GM18507 (cell line): ENCODE measurements at regions not wholly inside any gene's neighbourhood (a gene's known extent, or its start where the extent isn't known, plus 50 kb on each side); places are given as distances from the start of the nearest gene placed in this dataset.

Experiments used
- DNase-seq: peaks from one replicate; pipeline ENCODE4 v3.0.0; 2011; ENCODE audit warnings: low read depth; ENCODE audit not compliant: insufficient read length; ENCODE audit errors: extremely low spot score
- FAIRE-seq: peaks from 2 replicates; lab custom pipeline; 2011; peaks lifted over from hg19 to GRCh38; lab: Jason Lieb, UNC

DNA sequence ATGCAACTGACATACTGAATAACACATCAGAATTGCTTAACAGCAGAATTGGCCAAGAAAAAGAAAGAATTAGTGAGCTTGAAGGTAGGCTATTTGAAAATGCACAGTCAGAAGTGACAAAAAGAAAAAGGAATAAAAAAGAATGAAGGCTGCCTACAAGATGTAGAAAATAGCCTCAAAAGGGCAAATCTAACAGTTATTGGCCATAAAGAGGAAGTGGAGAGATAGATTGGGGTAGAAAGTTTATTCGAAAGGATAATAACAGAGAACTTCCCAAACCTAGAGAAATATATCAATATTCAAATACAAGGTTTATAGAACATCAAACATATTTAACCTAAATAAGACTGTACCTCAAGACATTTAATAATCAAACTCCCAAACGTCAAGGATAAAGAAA, 67.5 kb downstream of the ATP6V1G3 start:
- DNase-seq (no peak), FAIRE-seq (no peak)

DNA sequence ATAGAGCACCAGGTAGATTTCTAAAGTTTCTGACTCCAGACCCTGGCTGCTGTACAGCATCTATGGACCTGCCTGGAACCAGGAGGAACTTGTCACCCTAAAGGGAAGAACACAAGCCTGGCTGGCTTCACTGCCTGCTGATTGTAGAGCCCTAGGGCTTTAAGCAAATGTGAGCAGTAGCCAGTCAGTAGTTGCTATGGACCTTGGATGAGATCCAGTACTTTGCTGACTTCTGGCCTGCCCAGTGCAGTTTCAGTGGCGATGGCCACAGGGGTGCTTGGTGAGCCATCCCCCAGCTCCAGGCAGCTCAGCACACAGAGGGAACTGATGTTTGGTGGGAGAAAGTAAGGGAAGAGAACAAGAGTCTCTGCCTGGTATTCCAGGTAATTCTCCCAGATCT, 68.4 kb downstream of the ATP6V1G3 start:
- FAIRE-seq: no peak

DNA sequence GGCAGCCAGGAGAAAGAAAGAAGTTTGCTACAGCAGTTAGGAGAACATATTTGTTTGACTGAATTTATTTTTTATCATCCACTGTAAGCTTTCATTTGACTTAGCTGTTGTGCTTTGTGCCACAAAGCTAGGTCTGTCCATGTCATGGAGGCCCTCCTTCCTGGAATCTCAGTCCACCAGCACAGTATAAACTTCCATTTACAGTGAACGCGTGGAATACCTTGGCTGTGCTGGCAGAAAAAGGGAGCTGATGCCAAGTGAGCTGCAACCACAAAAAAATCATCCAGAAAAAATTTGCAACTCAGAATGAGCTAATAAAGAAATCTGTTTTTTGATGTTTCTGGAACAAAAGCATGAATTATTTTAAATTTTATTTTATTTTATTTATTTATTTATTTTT, 72.6 kb downstream of the ATP6V1G3 start:
- no peak for FAIRE-seq
- DNase-seq: no peak

More for the DNA sequence above, 68.4 kb downstream of the ATP6V1G3 start:
- DNase-seq: no peak

DNA sequence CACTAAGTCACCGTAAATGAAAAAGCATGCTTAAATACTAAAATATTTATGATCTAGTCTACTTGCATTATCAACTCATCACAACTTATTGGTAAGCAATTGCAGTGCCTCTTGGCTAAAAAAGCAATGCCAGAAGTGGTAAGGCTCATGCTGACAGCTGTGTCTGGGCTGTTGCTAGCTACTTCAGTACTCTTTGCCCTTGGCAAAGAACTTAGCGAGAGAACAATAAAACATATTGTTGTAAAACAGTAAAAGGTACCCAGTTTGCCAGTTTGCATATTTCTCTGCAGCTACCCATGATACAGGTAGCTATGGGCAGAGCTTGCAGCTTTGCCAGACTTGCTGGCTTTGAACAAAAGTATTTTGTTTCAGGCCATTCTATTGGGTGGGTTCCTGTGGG, 73.1 kb downstream of the ATP6V1G3 start:
- DNase-seq (no peak), FAIRE-seq (no peak)

DNA sequence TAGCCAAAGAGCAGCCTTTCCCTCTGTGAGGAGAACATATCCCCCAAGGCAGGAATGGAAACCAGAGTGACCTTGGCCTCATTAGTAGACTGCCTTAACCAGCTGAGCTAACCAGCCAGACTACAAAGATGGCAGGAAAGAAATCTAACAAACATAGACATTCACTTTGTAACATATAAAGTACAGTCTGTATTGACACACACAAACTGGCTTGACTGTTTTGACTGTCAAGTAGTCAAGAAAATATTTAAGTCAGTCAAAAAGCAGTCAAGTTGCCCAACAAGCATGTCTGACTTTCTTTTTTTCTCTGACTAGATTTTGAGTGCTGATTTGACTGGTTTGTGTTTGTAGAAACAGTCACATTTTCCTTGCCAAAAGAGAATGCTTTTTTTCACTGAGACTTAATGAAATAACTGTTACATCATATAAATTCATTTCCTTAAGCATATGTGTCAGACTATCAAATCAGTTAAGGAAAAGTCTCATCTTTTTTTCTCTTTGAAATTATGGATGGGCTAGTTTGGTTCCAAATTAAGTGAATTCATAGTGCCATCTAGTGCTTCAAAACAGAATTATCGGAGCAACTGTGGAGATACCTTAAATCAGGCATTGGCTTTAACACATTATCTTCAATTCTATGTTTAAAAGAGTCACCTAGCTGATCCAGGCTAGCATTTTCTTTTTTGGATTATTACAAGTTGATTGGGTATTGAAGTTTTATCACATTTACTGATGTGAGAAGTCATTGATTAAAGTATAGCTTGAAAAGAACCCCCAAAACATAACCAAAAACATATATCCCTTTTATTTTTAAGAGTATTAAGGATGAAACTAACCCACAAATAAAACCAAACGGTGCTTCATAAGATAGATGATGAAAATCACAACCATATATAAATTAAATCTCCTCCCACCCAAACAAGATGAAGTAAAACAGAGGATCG, 75.0 kb downstream of the ATP6V1G3 start:
- peak; percentile 89 for FAIRE-seq
- peak; percentile 3 for DNase-seq

DNA sequence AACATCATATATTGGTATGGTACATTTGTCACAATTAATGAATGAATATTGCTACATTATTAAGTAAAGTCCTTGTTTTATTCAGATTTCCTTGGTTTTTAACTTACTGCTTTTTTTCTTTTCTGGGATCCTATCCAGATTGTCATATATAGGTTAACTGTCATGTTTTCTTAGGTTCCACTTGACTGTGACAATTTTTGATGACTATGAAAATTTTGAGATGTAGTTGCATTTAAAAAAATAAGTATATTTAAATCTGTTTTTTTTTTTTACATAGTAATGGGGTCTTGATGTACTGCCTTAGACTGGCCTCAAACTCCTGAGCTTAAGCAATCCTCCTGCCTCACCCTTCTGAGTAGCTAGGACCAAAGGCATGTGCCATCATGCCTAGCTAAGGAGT, 76.8 kb downstream of the ATP6V1G3 start:
- DNase-seq (no peak), FAIRE-seq (no peak)

DNA sequence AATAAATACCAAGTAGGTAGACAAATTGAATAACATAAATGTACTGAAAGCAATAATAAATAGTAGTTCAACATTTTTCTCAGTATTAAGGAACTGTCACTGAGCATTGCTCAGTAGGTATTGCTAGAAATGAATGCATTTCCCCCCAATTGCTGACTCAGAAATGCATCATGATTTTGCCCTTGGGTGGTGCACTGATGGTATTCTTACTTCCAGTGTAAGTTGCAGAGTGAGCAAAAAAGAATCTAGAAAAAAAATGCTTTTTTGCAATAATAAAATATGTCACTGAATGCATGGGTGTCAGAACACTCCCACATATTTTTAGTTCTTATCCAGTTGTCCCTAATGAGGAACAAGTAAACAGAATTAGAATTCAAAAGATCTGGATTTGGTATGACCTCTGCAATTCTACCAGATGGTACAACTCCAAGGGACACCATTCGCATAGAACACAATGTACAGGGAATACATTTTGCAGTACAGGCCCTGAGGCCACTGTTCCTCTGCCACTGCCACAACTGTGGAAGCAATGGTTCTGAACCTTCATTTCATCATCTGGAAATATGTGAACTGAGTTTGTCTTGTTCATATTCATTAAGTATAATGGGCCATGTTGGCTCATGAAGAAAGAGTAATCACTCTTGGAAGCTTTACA, 78.0 kb downstream of the ATP6V1G3 start:
- DNase-seq: no peak

DNA sequence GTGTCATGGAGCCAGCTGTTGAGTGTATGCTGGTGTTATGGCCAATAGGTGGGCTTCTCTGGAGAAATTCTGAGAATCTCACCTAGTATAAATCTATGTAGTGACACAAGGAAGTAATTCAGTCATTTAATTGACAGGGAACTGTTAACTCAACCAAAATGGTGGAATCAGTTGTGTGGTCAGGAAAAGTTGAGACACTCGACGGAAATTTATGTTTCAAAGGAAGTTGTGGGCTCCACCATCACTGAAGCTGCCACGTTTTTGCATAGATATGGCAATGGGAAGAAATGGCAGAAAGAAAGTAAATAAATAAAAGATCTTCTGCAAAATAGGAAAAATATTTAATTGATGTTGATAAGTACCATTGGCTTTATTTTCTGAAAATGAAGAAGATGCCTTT, 84.5 kb downstream of the ATP6V1G3 start:
- DNase-seq: no peak
- no peak for FAIRE-seq

More for the DNA sequence above, 78.0 kb downstream of the ATP6V1G3 start:
- FAIRE-seq: no peak

DNA sequence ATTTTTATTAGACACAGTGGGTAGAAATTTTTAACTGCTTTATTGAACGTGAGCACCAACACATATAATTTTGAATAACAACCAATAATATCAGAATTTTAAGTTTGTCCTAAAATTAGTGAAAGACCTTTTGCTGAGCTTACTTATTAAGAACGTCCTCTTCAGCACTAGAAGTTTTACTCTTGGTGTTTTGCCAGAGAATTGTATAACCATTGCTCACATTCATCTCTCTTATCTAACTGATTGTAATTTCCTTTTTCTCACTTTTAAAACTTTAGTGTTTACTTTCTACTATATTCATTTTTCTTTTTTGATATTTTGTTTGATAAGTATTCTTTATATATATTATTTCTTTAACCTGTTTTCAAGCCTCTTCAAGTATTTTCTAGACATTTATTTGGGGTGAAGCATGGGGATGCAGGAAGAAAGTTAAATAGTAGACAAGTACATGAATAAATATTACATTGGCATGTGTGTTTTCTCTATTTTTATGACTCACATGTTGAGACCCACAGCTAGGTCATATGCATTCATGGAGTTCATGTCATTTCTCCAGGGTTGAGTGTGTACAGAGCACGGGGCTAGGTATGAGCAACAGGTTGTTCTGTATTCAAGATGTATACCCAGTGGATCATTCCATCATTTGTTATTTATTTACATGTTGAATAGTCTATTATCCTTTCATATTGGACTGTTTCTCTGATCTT, 90.6 kb downstream of the ATP6V1G3 start:
- DNase-seq (no peak), FAIRE-seq (no peak)

DNA sequence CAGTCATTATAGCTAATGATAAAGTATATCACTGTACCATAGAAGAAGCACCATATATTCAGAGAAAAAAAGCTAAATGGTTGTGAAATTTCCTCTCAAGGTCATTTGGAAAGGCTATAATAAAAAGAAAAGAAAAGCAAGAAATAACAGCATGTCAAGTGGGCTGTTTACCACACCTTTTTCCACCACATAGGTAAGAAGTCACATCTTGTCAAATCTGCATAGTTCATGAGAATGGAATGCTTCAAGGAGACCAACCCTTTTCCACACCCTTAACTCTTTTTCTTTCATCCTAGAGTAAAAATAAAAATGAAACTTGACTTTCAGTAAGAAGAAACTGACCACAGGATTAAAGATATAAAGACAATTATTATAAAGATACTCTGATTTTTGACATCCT, 91.2 kb downstream of the ATP6V1G3 start:
- no peak for DNase-seq
- FAIRE-seq: no peak

DNA sequence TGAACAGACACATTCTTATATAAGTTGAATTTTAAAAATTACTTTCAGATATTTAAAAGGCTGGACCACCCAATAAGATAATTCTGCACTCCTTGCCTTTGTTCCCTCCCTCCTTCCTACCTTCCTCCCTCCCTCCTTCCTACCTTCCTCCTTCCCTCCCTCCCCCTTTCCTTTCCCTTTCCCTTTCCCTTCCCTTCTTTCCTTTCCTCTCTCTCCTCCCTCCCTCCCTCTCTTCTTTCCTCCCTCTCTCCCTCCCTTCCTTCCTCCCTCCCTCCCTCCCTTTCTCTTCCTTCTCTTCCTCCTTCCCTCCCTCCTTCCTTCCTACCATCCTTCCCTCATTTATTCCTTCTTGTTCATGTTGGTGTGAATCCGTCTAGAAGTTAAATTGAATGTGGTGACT, 93.0 kb downstream of the ATP6V1G3 start:
- DNase-seq: no peak
- FAIRE-seq: no peak

DNA sequence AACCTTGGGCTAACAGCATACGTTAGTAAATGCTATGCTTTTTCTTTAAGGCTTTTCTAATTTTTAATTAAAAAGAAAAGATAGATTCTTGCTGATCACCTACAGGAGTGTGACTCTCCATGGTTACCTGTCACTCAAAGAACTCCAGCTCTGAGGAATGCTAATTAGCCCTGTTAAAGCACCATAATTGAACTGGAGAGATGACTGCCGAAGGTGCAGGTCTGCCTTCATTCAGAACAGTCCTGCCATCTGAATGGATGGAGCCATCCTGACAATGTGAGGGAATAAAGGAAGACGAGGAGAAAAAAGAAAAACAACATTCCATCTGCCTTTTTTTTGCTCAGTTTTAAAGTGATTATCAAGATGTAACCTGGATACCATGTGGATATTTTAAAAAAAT, 94.6 kb downstream of the ATP6V1G3 start:
- no peak for FAIRE-seq
- no peak for DNase-seq

DNA sequence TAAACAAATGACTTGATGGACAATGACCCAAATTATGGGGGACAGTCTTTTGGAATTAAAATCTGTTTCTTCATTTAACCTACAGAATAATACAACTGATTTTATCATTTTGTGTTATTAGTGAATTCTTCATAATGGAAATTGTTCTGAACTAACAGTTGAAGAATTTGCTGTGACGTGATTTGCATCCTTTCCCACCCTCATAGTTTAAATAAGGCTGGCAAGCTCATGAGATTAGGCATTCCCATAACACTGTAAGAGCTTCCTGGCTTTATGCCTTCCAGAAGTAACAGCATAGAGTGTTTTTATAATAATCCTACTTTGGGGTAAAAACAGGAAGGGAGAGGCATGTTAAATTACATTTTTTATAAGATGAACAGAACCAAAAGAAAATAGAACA, 95.7 kb downstream of the ATP6V1G3 start:
- DNase-seq (no peak), FAIRE-seq (no peak)

DNA sequence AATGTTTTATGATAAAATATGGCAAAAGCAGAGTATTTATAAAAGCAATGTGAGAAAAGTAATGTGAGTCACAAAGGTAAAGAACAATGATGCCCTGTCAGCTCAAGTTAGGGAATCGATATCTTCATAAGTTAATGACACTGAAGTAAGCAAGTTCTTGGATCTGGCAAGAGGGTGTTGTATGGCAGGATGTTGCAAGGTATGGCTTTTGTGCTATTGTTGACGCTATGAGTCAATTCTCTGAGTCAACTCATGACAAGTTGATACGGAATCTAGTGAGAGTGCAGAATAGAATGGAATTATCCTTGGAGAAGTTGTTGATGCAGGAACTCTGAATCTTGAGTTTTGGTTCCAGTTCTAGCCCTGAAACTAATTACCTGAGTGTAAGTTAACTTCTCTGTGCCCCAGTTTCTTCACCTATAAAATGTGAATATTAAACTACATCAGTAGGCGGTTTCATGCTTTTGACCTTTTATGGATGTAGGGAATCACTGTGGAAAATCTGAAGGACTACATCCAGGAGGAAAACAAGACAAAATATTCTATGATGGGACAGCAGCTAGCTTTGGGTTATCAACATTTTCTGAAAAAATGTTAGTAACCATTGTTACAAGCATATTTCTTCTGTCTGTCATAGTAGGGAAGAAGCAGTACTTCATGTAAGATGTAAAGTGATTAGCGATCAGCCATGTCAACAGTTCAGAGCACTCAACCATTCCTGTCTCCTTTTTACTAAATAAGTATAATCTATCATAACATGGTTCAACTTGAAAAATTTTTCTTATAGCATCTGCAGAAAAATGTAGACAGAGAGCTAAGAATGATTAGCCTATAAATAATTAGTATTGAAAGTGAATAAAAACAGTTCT, 96.9 kb downstream of the ATP6V1G3 start:
- DNase-seq (no peak), FAIRE-seq (no peak)

DNA sequence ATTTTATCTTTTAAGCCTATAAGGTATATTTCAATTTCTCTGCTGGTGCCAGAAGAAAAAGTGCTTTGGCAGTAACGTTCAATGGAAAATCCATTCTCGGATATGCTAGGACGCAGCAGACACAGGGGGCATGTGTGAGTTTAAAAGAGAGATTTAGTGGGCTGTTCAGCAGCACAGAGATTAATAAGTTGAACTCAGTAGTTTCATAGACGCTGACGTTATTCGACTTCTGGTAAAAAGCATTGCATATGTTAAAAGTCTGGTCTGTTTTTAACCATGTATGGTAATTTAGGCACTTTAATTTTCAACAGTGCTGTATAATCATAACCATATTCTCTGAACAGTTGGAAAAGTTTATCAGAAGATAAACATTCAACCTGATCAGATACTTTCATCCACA, 99.6 kb downstream of the ATP6V1G3 start:
- no peak for FAIRE-seq
- DNase-seq: no peak

DNA sequence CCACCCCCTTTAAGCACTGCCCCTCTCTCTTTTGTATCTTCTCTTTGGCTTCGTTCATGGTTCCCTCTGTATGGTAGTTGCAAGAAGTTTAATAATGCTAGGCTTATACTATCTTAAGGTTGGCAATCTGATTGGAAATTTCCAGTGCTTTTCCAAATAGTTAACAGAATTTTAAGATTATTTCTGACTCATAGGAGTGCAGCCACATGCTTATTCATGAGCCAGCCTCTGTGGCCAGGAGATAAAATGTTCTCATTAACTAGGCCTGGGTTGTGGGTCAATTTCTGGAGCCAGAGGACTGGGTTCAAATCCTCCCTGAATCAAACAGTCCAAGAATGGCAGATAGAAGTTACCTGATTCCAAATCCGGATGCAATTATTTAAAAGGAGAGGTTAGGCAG, 103.1 kb downstream of the ATP6V1G3 start:
- DNase-seq: no peak
- no peak for FAIRE-seq

DNA sequence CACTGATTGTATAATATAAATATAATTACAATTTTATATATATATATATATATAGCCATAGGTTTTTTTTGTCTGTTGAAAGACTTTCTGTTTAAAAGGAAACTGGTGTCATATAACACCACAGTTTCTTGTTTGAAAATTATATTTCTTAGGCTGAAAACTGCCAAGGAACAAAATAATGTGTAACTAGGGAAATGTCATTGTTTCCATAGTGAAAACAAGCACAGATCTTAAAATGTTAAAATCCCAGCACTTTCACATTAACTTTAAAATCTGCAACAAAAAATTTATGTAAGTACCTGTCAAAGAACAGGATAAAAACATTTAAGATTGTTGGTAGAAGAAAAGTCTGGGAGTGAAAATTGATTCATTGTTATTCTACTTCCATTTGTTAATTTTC, 104.2 kb downstream of the ATP6V1G3 start:
- DNase-seq: no peak
- FAIRE-seq: no peak

DNA sequence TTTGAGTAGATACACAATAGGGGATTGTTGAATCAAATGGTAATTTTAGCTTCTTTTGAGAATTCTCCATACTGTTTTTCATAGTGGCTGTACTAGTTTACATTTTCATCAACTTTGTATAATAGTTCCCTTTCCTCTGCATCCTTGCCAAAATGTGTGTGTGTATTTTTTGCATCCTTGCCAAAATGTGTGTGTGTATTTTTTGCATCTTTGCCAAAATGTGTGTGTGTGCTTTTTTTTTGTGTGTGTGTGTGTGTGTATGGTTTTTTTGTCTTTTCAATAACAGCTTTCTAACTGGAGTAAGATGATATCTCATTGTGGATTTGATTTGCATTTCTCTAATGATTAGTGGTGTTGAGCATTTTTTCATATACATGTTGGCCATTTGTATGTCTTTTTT, 105.4 kb downstream of the ATP6V1G3 start:
- FAIRE-seq (no peak), DNase-seq (no peak)

DNA sequence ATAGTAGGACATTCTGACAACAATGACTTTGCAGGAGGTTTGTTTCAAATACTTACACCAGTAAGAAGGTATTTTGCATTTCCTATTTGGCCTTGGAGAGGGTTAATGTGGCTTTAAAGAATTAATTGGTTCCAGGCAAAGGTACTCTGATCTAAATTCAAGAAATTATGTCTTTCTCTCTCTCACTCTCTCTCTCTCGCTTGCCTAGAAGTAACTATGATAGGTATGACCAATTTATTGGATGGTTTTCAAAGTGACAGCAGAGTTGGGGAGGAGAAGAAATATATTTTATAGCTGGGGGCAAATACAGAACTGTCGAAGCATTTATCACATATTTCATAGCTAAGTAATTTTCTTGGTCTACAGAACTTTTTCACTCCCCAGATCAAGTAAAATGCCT, 116.0 kb downstream of the ATP6V1G3 start:
- DNase-seq (no peak), FAIRE-seq (no peak)

DNA sequence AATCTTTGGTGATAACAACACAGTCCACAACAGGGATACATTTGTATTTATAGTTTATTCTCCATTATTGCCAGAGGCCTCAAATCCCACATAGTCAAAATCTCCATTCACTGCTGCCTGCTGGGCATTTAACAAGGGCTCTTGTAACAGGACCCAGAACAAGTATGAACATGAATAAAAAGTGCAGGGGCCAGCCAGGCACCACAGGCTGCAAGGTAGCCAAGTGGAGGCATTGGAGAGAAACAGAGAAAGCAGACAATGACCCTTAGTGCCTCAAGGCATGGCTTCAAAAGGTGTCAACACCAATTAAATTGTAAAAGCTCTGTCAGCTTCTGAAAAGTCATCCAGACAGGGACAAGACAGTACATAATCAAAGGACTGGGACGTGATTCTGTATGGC, 116.8 kb downstream of the ATP6V1G3 start:
- no peak for DNase-seq
- no peak for FAIRE-seq
